ENCODE measurements at regions not wholly inside any gene's neighbourhood (a gene's known extent, or its start where the extent isn't known, plus 50 kb on each side); places are given as distances from the start of the nearest gene placed in this dataset.
A peak's percentile ranks its signal among the peaks of the same experiment; 100 is the strongest.

DNA sequence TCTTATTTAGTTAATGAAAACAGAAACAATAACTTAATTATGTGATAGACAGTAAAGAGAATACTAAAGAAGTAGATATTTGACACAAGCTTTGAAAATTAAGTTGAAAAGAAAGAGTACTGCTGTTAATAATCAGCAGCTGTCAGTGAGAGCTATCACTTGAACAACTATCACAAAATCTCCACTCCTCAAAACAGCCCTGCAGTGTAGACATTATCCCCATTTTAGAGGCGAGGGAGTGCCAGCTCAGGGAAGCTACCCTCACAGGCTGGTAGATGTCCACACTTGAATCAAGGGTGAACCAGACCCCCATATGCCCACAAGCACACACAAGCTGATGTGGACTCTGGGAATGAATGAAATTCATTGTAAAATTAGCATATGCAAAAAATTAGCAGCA lies 248.8 kb downstream of the RHOU start:
- H3K27me3 ChIP-seq, result no peaks in the 10 kb centered on the region
- TF ChIP-seq POLR2A (IDR thresholded peaks at IDR 0.05), result no peak
- TF ChIP-seq, protein P1, sequence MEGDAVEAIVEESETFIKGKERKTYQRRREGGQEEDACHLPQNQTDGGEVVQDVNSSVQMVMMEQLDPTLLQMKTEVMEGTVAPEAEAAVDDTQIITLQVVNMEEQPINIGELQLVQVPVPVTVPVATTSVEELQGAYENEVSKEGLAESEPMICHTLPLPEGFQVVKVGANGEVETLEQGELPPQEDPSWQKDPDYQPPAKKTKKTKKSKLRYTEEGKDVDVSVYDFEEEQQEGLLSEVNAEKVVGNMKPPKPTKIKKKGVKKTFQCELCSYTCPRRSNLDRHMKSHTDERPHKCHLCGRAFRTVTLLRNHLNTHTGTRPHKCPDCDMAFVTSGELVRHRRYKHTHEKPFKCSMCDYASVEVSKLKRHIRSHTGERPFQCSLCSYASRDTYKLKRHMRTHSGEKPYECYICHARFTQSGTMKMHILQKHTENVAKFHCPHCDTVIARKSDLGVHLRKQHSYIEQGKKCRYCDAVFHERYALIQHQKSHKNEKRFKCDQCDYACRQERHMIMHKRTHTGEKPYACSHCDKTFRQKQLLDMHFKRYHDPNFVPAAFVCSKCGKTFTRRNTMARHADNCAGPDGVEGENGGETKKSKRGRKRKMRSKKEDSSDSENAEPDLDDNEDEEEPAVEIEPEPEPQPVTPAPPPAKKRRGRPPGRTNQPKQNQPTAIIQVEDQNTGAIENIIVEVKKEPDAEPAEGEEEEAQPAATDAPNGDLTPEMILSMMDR (IDR thresholded peaks at IDR 0.05), result no peak
- H3K36me3 ChIP-seq, result no peaks in the 10 kb centered on the region
- 96 to 100% (median 97%) methylated on average over 1 of the region's 1 CpG for WGBS, 4 donors
- ATAC-seq (no peak), DNase-seq (no peak)
- no peak overlapping the region for H3K27ac ChIP-seq
- H3K4me1 ChIP-seq, result peaks cover 0 to 27% (median 7%) of the 10 kb centered on the region in 12 donors
- intact Hi-C loops (cut with DNase I), result no loop called here
- H3K9me3 ChIP-seq, result no peaks in the 10 kb centered on the region
- no peak overlapping the region for H3K4me3 ChIP-seq

DNA sequence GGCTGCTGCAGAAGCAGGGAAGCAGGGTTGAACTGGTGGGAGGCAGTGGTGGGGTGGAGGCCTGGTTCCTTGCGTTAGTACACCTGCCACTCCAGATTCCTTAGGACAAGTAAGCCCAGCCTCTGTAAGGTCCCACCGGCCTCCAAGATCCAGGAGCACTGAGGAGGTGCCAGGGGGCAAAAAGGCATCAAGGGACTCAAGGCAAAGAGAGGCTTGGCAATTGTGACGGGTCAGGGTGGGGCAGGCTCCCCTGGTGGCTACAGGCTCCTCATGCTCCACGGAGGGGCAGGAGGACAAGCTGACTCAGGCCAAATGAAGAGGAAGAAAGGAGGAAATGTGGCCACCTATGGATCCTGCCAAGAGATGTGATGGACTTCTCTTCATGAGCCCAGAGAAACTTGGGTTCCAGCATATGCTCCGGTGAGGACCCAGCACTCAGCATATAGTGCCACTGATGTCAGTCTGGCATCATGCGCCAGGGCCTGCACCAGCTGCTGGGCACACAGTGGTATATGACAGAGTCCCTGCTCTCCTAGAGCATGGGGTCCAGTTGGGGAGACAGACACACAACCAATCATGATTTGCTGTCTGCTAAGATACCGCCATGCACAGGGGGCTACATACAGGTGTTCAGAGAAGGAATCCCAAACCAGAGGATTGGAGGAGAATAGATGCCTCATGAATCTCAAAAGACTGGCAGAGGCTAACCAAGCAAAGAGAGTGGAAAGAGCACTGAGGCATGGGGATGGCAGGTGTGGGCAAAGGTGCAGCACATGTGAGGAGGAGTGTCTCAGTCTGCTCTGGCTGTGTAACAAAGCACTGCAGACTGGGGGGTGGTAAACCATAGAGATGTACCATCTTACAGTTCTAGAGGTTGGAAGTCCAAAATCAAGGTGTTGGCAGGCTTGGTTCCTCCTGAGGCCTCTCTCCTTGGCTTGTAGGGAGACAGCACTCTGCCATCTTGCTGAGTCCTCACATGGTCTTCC lies 249.7 kb downstream of the RHOU start:
- Histone ChIP-seq H3K9me3 (no peaks in the 10 kb centered on the region), H3K27ac (no peak overlapping the region), H3K36me3 (no peaks in the 10 kb centered on the region), H3K27me3 (no peaks in the 10 kb centered on the region), H3K4me1 (peaks cover 0 to 28% (median 13%) of the 10 kb centered on the region in 12 donors), H3K4me3 (no peak overlapping the region)
- WGBS, 4 donors, result 84 to 94% (median 91%) methylated on average over 7 of the region's 7 CpGs
- intact Hi-C loops (cut with DNase I), result no loop called here
- no peak for DNase-seq
- TF ChIP-seq POLR2A (IDR thresholded peaks at IDR 0.05), result no peak
- TF ChIP-seq, protein P1 (IDR thresholded peaks at IDR 0.05), result no peak
- no peak for ATAC-seq

DNA sequence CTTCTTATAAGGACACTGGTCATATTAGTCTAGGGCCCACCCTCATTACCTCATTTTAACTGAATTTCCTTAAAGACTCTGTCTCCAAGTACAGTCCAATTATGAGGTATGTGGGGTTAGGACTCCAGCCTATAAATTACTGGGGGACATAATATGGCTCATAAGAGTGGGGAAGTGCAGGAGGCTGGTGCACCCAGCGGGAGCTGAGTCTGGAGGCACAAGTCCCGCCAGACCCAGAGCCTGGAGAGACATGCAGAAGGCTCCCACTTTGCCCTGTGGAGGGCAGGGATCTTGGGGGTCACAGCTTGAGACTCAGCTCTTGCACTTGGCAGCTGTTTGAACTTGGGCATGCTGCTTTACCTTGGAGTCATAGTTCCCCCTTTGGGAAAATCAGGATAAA lies 250.4 kb downstream of the RHOU start:
- WGBS, 4 donors, result 94 to 100% (median 95%) methylated on average over 2 of the region's 2 CpGs
- Histone ChIP-seq H3K4me1 (peaks cover 0 to 35% (median 19%) of the 10 kb centered on the region in 12 donors), H3K4me3 (no peak overlapping the region), H3K27me3 (no peaks in the 10 kb centered on the region), H3K9me3 (no peaks in the 10 kb centered on the region), H3K27ac (no peak overlapping the region), H3K36me3 (no peaks in the 10 kb centered on the region)
- intact Hi-C loops (cut with DNase I), result no loop called here
- TF ChIP-seq, protein P1 (IDR thresholded peaks at IDR 0.05), result no peak
- TF ChIP-seq POLR2A (IDR thresholded peaks at IDR 0.05), result no peak
- ATAC-seq, result no peak
- no peak for DNase-seq

DNA sequence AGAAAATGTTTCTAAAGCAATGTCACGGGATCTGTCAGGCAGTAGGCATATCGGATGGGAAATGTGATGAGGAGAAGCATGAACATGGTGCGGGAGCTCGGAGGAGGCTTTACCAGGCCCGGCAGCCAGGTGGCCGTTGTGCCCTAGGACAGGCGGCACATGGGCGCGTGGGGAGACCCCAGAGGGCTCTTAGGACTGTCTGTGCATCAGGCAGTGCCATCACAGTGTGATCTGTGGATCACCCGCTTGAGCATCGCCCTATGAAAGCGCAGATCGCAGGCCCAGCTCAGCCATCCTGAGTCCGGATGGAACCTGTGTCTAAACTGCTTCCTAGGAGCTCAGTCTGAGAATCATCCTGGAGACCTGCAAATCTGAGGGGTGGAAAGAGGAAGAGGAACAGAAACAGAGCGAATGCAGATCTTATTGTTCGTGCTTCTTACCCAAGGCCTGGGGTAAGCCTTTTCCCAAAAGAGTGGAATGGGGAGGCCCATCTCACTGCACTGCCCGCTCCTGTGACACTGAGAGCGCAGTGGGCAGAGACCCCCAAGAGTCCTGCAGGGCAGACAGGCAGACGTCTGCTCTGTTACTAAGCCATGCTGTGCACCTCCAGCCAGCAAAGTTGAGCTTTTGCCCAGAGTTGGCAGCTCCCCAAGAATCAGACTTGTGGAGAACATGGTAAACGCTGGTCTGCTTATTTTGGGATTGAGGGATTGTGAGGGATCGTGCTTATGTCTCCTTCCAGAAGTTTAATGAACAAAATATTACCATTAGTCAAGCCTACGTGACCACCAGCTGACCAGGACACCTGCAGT lies 251.0 kb downstream of the RHOU start:
- H3K9me3 ChIP-seq, result no peaks in the 10 kb centered on the region
- H3K4me3 ChIP-seq, result no peak overlapping the region
- 77 to 83% (median 82%) methylated on average over 22 of the region's 22 CpGs for WGBS, 4 donors
- H3K4me1 ChIP-seq, result peaks cover 0 to 42% (median 23%) of the 10 kb centered on the region in 12 donors
- H3K36me3 ChIP-seq, result no peaks in the 10 kb centered on the region
- no peak for TF ChIP-seq POLR2A (IDR thresholded peaks at IDR 0.05)
- TF ChIP-seq, protein P1 (IDR thresholded peaks at IDR 0.05), result no peak
- no peaks in the 10 kb centered on the region for H3K27me3 ChIP-seq
- DNase-seq (peak; percentile 55 to 72 (median 68)), ATAC-seq (peak in 3 of 4 donors; percentile 27 to 38 (median 34))
- intact Hi-C loops (cut with DNase I), result no loop called here
- peak overlapping the region in 2 of 12 donors; percentile 44 to 52 for H3K27ac ChIP-seq
